HG02678 (cell line): ENCODE measurements at regions not wholly inside any gene's neighbourhood (a gene's known extent, or its start where the extent isn't known, plus 50 kb on each side); places are given as distances from the start of the nearest gene placed in this dataset.
"Not testable (repeated sequence)": the region's sequence is repeated elsewhere in the genome, so short reads cannot be mapped to it uniquely, and the experiment has no call there.

Source experiments
- ATAC-seq: cut with Tn5 transposase; IDR thresholded peaks from one replicate; pipeline ENCODE4 v1.9.1; 2021; ENCODE audit warnings: mild to moderate bottlenecking, moderate library complexity; ENCODE audit not compliant: unreplicated experiment

GRCh38 chr12:25615119-25615518, 62.0 kb upstream of the LMNTD1 start:
- no peak for ATAC-seq

GRCh38 chr12:25616286-25616685, 63.2 kb upstream of the LMNTD1 start:
- ATAC-seq, result no peak

GRCh38 chr12:25617991-25618390, 64.9 kb upstream of the LMNTD1 start:
- ATAC-seq, result no peak

GRCh38 chr12:25623816-25624215, 70.7 kb upstream of the LMNTD1 start:
- no peak for ATAC-seq

- ATAC-seq, result no peak
These were observed 72.1 kb upstream of the LMNTD1 start for GRCh38 chr12:25625146-25625545.

- no peak for ATAC-seq
These were observed 76.3 kb upstream of the LMNTD1 start for GRCh38 chr12:25629341-25629740.

GRCh38 chr12:25630735-25631515, 77.8 kb upstream of the LMNTD1 start:
- ATAC-seq, result not testable (repeated sequence)

- not testable (repeated sequence) for ATAC-seq
These were observed 80.1 kb upstream of the LMNTD1 start for GRCh38 chr12:25633149-25633548.

- no peak for ATAC-seq
These were observed 84.7 kb upstream of the LMNTD1 start for GRCh38 chr12:25637752-25638151.

GRCh38 chr12:25639406-25639805, 86.3 kb upstream of the LMNTD1 start:
- no peak for ATAC-seq

GRCh38 chr12:25644979-25645378, 91.9 kb upstream of the LMNTD1 start:
- no peak for ATAC-seq

- ATAC-seq, result no peak
These were observed 92.3 kb upstream of the LMNTD1 start for GRCh38 chr12:25645427-25645826.

- no peak for ATAC-seq
These were observed 98.8 kb upstream of the LMNTD1 start for GRCh38 chr12:25651931-25652330.

GRCh38 chr12:25652371-25652770, 99.3 kb upstream of the LMNTD1 start:
- no peak for ATAC-seq

- ATAC-seq, result no peak
These were observed 100.5 kb upstream of the LMNTD1 start for GRCh38 chr12:25653487-25654175.

GRCh38 chr12:25655702-25656101, 102.6 kb upstream of the LMNTD1 start:
- ATAC-seq, result no peak

- ATAC-seq, result no peak
These were observed 106.5 kb upstream of the LMNTD1 start for GRCh38 chr12:25659621-25660020.

GRCh38 chr12:25670076-25671055, 117.3 kb upstream of the LMNTD1 start:
- ATAC-seq, result no peak

- no peak for ATAC-seq
These were observed 122.7 kb upstream of the LMNTD1 start for GRCh38 chr12:25675808-25676207.

GRCh38 chr12:25677232-25677937, 124.3 kb upstream of the LMNTD1 start:
- no peak for ATAC-seq

- no peak for ATAC-seq
These were observed 128.5 kb upstream of the LMNTD1 start for GRCh38 chr12:25681580-25681979.
